Sciatic nerve (tissue), 2 donors: ENCODE measurements at regions not wholly inside any gene's neighbourhood (a gene's known extent, or its start where the extent isn't known, plus 50 kb on each side); places are given as distances from the start of the nearest gene placed in this dataset.

ENCODE experiments used
- ATAC-seq: fragments of 200-7000 bp; cut with Tn5 transposase; one replicate; pipeline ENCODE4 v1.9.1; 2020; ENCODE audit warnings: mild to moderate bottlenecking, moderate library complexity
- DNase-seq: peaks from one replicate; pipeline ENCODE4 v3.0.0-alpha.2; 2020; ENCODE audit warnings: low spot score
- intact Hi-C: fragments of 100-400 bp; cut with DNase I; formaldehyde crosslinking; loops from one replicate; pipeline ENCODE4 v1.14.2; 2022
- donor health status: DM: no; HTN: no; CAD: no.
- donor health status: DM: no; HTN: no; CAD: no.

GRCh38 chr6:108797951-108798669, 50.1 kb upstream of the ARMC2 start:
- DNase-seq (no peak), ATAC-seq (no peak)
- intact Hi-C loops = no loop called here
